Right cardiac atrium (tissue), 5 donors: ENCODE measurements at regions not wholly inside any gene's neighbourhood (a gene's known extent, or its start where the extent isn't known, plus 50 kb on each side); places are given as distances from the start of the nearest gene placed in this dataset.

Experiments
- ATAC-seq, 2 donors: fragments of 200-7000 bp; cut with Tn5 transposase; one replicate each; pipeline versions ENCODE4 v1.8.0 to v1.9.1; 2020; ENCODE audit warnings: moderate library complexity in 2 of 2, mild to moderate bottlenecking in 1 of 2
- DNase-seq, 3 donors: peaks; one replicate each; pipeline ENCODE4 v3.0.0-alpha.2; 2020
- H3K27ac ChIP-seq: one replicate; pipeline ENCODE4 v1.5.1; 2013; ENCODE audit warnings: mild to moderate bottlenecking, low read length, control low read depth, moderate library complexity
- H3K27me3 ChIP-seq: one replicate; pipeline ENCODE4 v1.6.1; 2013; ENCODE audit not compliant: control insufficient read depth, insufficient read depth
- H3K4me1 ChIP-seq: one replicate; pipeline ENCODE4 v1.6.1; 2013; ENCODE audit warnings: low read length; ENCODE audit not compliant: control insufficient read depth, insufficient read depth
- H3K4me3 ChIP-seq: one replicate; pipeline ENCODE4 v1.5.1; 2013; ENCODE audit warnings: low read length, control low read depth
- H3K9me3 ChIP-seq: one replicate; pipeline ENCODE4 v1.6.1; 2013; ENCODE audit warnings: low read length; ENCODE audit not compliant: control insufficient read depth
- WGBS: extraction: QIAGEN DNeasy Blood & Tissue Kit; methylation state at CpG from one replicate; pipeline ENCODE4 v1.1.7; 2013; 5-methylcytosine and 5-hydroxymethylcytosine counted together
- intact Hi-C, 4 donors: fragments of 100-400 bp; cut with DNase I; formaldehyde crosslinking; loops; one replicate each; pipeline versions ENCODE4 v1.11.0 to v1.14.0; 2022 to 2023
- donor health status: healthy with polysubstance abuse.
- donor health status: DM: no; HTN: yes; CAD: no.
- donor health status: DM: no; HTN: no; CAD: no.
- donor health status: DM: no; HTN: yes; CAD: no; lungs with severe emphysema.
- donor health status: DM: yes; HTN: yes; CAD: no.

- DNase-seq: no peak
- intact Hi-C loops: no loop called here
- H3K4me3 ChIP-seq: no peak overlapping the region
- H3K27me3 ChIP-seq: no peaks in the 10 kb centered on the region
- no peaks in the 10 kb centered on the region for H3K9me3 ChIP-seq
- H3K27ac ChIP-seq: peak overlapping the region; percentile 56
- peaks cover 4% of the 10 kb centered on the region for H3K4me1 ChIP-seq
- 55% methylated on average over 1 of the region's 1 CpG for WGBS
- ATAC-seq: no peak
Measured at GRCh38 chr6:14720411-14721102, 525.3 kb upstream of the JARID2 start.

GRCh38 chr6:14721103-14721758, 524.6 kb upstream of the JARID2 start:
- DNase-seq (no peak), ATAC-seq (peak; percentile 48 to 68)
- Histone ChIP-seq H3K9me3 (no peaks in the 10 kb centered on the region), H3K27me3 (no peaks in the 10 kb centered on the region), H3K27ac (no peak overlapping the region), H3K4me1 (peaks cover 4% of the 10 kb centered on the region), H3K4me3 (no peak overlapping the region)
- 48% methylated on average over 9 of the region's 9 CpGs for WGBS
- intact Hi-C loops: no loop called here

GRCh38 chr6:14722001-14722562, 523.8 kb upstream of the JARID2 start:
- DNase-seq (no peak), ATAC-seq (no peak)
- no peaks in the 10 kb centered on the region for H3K9me3 ChIP-seq
- H3K4me3 ChIP-seq: no peak overlapping the region
- 85% methylated on average over 2 of the region's 2 CpGs for WGBS
- H3K27me3 ChIP-seq: no peaks in the 10 kb centered on the region
- peaks cover 4% of the 10 kb centered on the region for H3K4me1 ChIP-seq
- no peak overlapping the region for H3K27ac ChIP-seq
- intact Hi-C loops: no loop called here

GRCh38 chr6:14722704-14723103, 523.2 kb upstream of the JARID2 start:
- Histone ChIP-seq H3K9me3 (no peaks in the 10 kb centered on the region), H3K4me1 (peaks cover 4% of the 10 kb centered on the region), H3K4me3 (no peak overlapping the region), H3K27me3 (no peaks in the 10 kb centered on the region), H3K27ac (no peak overlapping the region)
- ATAC-seq: no peak
- 86% methylated on average over 9 of the region's 9 CpGs for WGBS
- intact Hi-C loops: no loop called here
- DNase-seq: no peak

- DNase-seq (no peak), ATAC-seq (no peak)
- WGBS: 96% methylated on average over 2 of the region's 2 CpGs
- intact Hi-C loops: no loop called here
- H3K27ac ChIP-seq: no peak overlapping the region
- H3K4me1 ChIP-seq: peaks cover 4% of the 10 kb centered on the region
- H3K4me3 ChIP-seq: no peak overlapping the region
- no peaks in the 10 kb centered on the region for H3K9me3 ChIP-seq
- no peaks in the 10 kb centered on the region for H3K27me3 ChIP-seq
Measured at GRCh38 chr6:14723535-14724086, 522.3 kb upstream of the JARID2 start.

- H3K9me3 ChIP-seq: no peaks in the 10 kb centered on the region
- WGBS: 83% methylated on average over 1 of the region's 1 CpG
- H3K4me3 ChIP-seq: no peak overlapping the region
- DNase-seq (no peak), ATAC-seq (no peak)
- peaks cover 4% of the 10 kb centered on the region for H3K4me1 ChIP-seq
- H3K27me3 ChIP-seq: no peaks in the 10 kb centered on the region
- no peak overlapping the region for H3K27ac ChIP-seq
- intact Hi-C loops: no loop called here
Measured at GRCh38 chr6:14724549-14724948, 521.3 kb upstream of the JARID2 start.

GRCh38 chr6:14726816-14727493, 518.9 kb upstream of the JARID2 start:
- H3K4me3 ChIP-seq: no peak overlapping the region
- no peaks in the 10 kb centered on the region for H3K4me1 ChIP-seq
- no peak overlapping the region for H3K27ac ChIP-seq
- intact Hi-C loops: no loop called here
- DNase-seq (peak in 2 of 3 donors; percentile 34 to 67), ATAC-seq (peak in 1 of 2 donors; percentile 15)
- H3K27me3 ChIP-seq: no peaks in the 10 kb centered on the region
- no peaks in the 10 kb centered on the region for H3K9me3 ChIP-seq
- WGBS: 92% methylated on average over 7 of the region's 7 CpGs

GRCh38 chr6:14727494-14728395, 518.1 kb upstream of the JARID2 start:
- Histone ChIP-seq H3K4me3 (no peak overlapping the region), H3K27ac (no peak overlapping the region), H3K9me3 (no peaks in the 10 kb centered on the region), H3K4me1 (no peaks in the 10 kb centered on the region), H3K27me3 (no peaks in the 10 kb centered on the region)
- 80% methylated on average over 7 of the region's 7 CpGs for WGBS
- intact Hi-C loops: no loop called here
- DNase-seq: no peak
- ATAC-seq: peak; percentile 68 to 71

- no peak overlapping the region for H3K27ac ChIP-seq
- peak in 1 of 2 donors; percentile 53 for ATAC-seq
Measured at GRCh38 chr6:14728396-14729024, 517.4 kb upstream of the JARID2 start.

More at GRCh38 chr6:14728396-14729024, 517.4 kb upstream of the JARID2 start:
- 80% methylated on average over 10 of the region's 10 CpGs for WGBS
- Histone ChIP-seq H3K27me3 (no peaks in the 10 kb centered on the region), H3K9me3 (no peaks in the 10 kb centered on the region), H3K4me3 (no peak overlapping the region), H3K4me1 (no peaks in the 10 kb centered on the region)
- DNase-seq: peak; percentile 29 to 61 (median 60)
- intact Hi-C loops: no loop called here
